Pancreas (tissue), 10 donors: ENCODE measurements at regions not wholly inside any gene's neighbourhood (a gene's known extent, or its start where the extent isn't known, plus 50 kb on each side); places are given as distances from the start of the nearest gene placed in this dataset.
"Not testable (repeated sequence)": the region's sequence is repeated elsewhere in the genome, so short reads cannot be mapped to it uniquely, and the experiment has no call there.

Source experiments
- ATAC-seq, 4 donors: fragments of 200-7000 bp; cut with Tn5 transposase; one replicate each; pipeline versions ENCODE4 v1.8.0 to v1.9.1; 2020; ENCODE audit warnings: mild to moderate bottlenecking in 4 of 4, moderate library complexity in 4 of 4
- DNase-seq, 6 donors: peaks; one replicate each; pipeline ENCODE4 v3.0.0-alpha.2; 2020
- FAIRE-seq: peaks from 2 replicates; lab custom pipeline; 2012; peaks lifted over from hg19 to GRCh38; lab: Jason Lieb, UNC
- H3K27ac ChIP-seq, 4 donors: fragments of 200-600 bp; sonication (generic); 1 replicate in 3 of 4; 2 replicates in 1 of 4; pipeline versions ENCODE4 v1.5.0 to v1.8.0; 2020
- H3K27me3 ChIP-seq, 4 donors: fragments of 200-600 bp; one replicate each; pipeline ENCODE4 v1.8.0; 2021
- H3K36me3 ChIP-seq, 3 donors: fragments of 200-600 bp; sonication (generic) in 1 of 3; one replicate each; pipeline versions ENCODE4 v1.5.0 to v1.8.0; 2020 to 2021
- H3K4me1 ChIP-seq, 3 donors: fragments of 200-600 bp; one replicate each; pipeline ENCODE4 v1.8.0; 2021
- H3K4me3 ChIP-seq, 4 donors: fragments of 200-600 bp; sonication (generic) in 2 of 4; one replicate each; pipeline versions ENCODE4 v1.5.0 to v1.8.0; 2020 to 2021
- H3K9me3 ChIP-seq, 4 donors: fragments of 200-600 bp; one replicate each; pipeline ENCODE4 v1.8.0; 2021
- WGBS, 2 donors: extraction: QIAGEN DNeasy Blood & Tissue Kit; methylation state at CpG; one replicate each; pipeline ENCODE4 v1.1.7; 2013; 5-methylcytosine and 5-hydroxymethylcytosine counted together
- intact Hi-C, 3 donors: fragments of 100-400 bp; cut with DNase I; formaldehyde crosslinking; loops; one replicate each; pipeline versions ENCODE4 v1.11.1 to v1.14.2; 2022
- TF ChIP-seq, protein P1 (sequence below), 4 donors: fragments of 200-600 bp; sonication (generic) in 3 of 4; IDR thresholded peaks; one replicate each; pipeline versions ENCODE4 v1.5.0 to v1.8.0; 2021; ENCODE audit warnings: antibody characterized with exemption in 4 of 4
- donor health status: healthy with polysubstance abuse.
- donor health status: DM: no; HTN: no; CAD: no; lungs with moderate emphysema.
- donor health status: DM: no; HTN: no; CAD: no.
- donor health status: control.
- donor health status: control.
- donor health status: Bipolar disorder and iron deficiency.
- donor health status: DM: yes; HTN: yes; CAD: no.
- donor health status: DM: no; HTN: no; CAD: no.
- donor health status: DM: no; HTN: no; CAD: no.
- donor health status: DM: yes; HTN: yes; CAD: no.

DNA sequence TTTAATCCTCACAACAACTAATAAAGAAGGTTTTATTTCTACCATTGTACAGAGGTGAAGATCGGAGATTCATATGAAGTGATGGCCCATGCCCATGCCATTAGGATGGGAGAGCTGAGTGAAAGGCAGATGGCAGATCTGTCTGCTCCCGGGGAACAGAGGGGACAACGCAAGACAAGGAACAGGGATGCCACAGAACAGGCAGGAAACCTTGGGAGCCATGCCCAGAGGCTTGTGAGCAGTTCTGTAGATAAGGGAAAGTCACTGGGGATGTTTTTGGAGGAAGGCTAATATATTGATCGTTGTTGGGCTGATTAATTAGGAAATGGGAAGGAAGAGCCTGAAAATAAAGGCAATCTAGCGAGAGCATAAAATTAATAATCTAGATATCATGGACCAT lies 73.1 kb upstream of the ITGB1 start:
- TF ChIP-seq, protein P1, sequence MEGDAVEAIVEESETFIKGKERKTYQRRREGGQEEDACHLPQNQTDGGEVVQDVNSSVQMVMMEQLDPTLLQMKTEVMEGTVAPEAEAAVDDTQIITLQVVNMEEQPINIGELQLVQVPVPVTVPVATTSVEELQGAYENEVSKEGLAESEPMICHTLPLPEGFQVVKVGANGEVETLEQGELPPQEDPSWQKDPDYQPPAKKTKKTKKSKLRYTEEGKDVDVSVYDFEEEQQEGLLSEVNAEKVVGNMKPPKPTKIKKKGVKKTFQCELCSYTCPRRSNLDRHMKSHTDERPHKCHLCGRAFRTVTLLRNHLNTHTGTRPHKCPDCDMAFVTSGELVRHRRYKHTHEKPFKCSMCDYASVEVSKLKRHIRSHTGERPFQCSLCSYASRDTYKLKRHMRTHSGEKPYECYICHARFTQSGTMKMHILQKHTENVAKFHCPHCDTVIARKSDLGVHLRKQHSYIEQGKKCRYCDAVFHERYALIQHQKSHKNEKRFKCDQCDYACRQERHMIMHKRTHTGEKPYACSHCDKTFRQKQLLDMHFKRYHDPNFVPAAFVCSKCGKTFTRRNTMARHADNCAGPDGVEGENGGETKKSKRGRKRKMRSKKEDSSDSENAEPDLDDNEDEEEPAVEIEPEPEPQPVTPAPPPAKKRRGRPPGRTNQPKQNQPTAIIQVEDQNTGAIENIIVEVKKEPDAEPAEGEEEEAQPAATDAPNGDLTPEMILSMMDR (IDR thresholded peaks at IDR 0.05): no peak
- no peak for DNase-seq
- WGBS, 2 donors: 83 to 89% methylated on average over 5 of the region's 5 CpGs
- Histone ChIP-seq H3K9me3 (no peaks in the 10 kb centered on the region), H3K27ac (no peak overlapping the region), H3K36me3 (no peaks in the 10 kb centered on the region), H3K4me1 (no peaks in the 10 kb centered on the region), H3K4me3 (no peak overlapping the region), H3K27me3 (no peaks in the 10 kb centered on the region)
- FAIRE-seq: no peak
- intact Hi-C loops: no loop called here
- no peak for ATAC-seq

DNA sequence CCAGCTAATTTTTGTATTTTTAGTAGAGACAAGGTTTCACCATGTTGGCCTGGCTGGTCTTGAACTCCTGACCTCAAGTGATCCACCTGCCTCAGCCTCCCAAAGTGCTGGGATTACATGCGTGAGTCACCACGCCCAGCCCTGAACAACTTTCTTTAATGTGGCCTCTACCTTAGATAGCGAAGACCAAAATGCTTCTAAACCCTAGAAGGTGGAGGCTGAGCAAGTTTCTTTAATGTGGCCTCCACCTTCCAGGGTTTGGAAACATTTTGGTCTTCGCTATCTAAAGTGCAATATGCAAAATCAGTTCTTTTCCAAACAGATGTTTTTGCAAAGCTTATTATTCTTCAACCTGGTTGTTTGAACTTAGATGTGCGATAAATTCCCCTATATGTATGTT lies 70.5 kb upstream of the ITGB1 start:
- H3K36me3 ChIP-seq, FAIRE-seq, H3K27ac ChIP-seq, H3K27me3 ChIP-seq, DNase-seq, ATAC-seq, H3K4me3 ChIP-seq, H3K9me3 ChIP-seq, intact Hi-C loops, H3K4me1 ChIP-seq: not testable (repeated sequence)
- WGBS, 2 donors: 97 to 98% methylated on average over 5 of the region's 5 CpGs

DNA sequence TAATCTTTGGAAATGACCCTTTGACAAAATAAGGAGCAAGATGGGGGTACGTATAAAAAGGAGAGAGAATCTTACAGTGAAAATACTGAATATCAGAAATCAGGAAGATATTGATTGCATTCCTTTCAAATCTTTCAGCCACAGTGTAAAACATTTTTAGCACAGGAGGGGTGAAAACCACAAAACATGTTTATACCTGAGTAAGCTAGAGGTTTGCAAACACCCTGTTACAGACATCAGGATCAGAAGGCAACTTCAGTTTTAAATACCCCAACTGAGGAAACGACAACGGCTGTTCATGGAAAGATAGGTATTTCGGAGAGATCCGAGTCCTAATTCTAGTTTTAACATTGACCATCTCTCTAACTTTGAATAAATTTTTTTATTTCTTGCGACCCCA lies 69.1 kb upstream of the ITGB1 start:
- Histone ChIP-seq H3K9me3 (no peaks in the 10 kb centered on the region), H3K36me3 (no peaks in the 10 kb centered on the region), H3K27me3 (no peaks in the 10 kb centered on the region), H3K4me3 (no peak overlapping the region), H3K4me1 (no peaks in the 10 kb centered on the region), H3K27ac (no peak overlapping the region)
- FAIRE-seq (no peak), DNase-seq (no peak), ATAC-seq (no peak)
- TF ChIP-seq, protein P1 (IDR thresholded peaks at IDR 0.05): no peak
- intact Hi-C loops: no loop called here
- WGBS, 2 donors: 88 to 92% methylated on average over 6 of the region's 6 CpGs

DNA sequence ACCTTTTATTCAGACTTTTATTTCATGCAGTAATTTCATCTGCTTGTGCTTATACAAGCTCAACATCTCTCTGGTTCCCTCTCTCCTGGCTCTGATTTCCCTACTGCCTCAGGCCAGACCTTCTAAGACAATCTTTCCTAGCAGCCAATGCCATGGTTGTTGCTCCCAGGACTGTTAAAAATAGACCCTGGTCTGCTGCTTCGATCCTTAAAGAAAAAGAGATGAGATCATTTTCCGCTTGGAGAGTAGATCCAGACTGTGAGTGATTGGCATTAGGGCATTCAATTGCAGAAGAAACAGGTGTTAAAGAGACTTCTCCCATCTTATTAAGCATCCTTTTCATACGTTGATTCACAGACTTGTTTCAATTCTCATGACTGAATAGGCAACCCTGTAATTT lies 68.4 kb upstream of the ITGB1 start:
- Histone ChIP-seq H3K4me1 (no peaks in the 10 kb centered on the region), H3K36me3 (no peaks in the 10 kb centered on the region), H3K4me3 (no peak overlapping the region), H3K9me3 (no peaks in the 10 kb centered on the region), H3K27me3 (no peaks in the 10 kb centered on the region), H3K27ac (no peak overlapping the region)
- no peak for DNase-seq
- 72 to 73% methylated on average over 3 of the region's 3 CpGs for WGBS, 2 donors
- no peak for FAIRE-seq
- intact Hi-C loops: no loop called here
- no peak for ATAC-seq
- TF ChIP-seq, protein P1 (IDR thresholded peaks at IDR 0.05): no peak

DNA sequence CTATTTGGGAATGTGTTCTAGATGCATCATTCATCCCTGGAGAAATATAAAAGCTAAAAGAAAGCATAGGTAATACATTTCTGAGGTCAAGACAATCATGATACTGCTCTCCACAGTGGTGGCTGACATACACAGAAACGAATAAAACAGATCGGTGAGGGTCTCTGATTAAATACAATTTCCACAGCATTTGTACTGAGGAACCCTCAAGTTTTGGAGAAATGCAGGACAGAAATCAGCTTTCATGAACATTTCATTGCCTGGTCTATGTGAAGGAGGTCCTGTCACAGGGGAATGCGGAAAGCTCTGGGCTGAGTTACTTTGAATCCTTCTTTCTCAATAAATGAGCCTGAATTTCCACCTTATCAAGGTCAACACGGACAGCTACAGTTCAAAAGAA lies 67.9 kb upstream of the ITGB1 start:
- DNase-seq (no peak), FAIRE-seq (no peak), ATAC-seq (no peak)
- Histone ChIP-seq H3K27me3 (no peaks in the 10 kb centered on the region), H3K36me3 (no peaks in the 10 kb centered on the region), H3K4me3 (no peak overlapping the region), H3K4me1 (no peaks in the 10 kb centered on the region), H3K9me3 (no peaks in the 10 kb centered on the region), H3K27ac (no peak overlapping the region)
- 81 to 82% methylated on average over 4 of the region's 4 CpGs for WGBS, 2 donors
- TF ChIP-seq, protein P1 (IDR thresholded peaks at IDR 0.05): no peak
- intact Hi-C loops: no loop called here

DNA sequence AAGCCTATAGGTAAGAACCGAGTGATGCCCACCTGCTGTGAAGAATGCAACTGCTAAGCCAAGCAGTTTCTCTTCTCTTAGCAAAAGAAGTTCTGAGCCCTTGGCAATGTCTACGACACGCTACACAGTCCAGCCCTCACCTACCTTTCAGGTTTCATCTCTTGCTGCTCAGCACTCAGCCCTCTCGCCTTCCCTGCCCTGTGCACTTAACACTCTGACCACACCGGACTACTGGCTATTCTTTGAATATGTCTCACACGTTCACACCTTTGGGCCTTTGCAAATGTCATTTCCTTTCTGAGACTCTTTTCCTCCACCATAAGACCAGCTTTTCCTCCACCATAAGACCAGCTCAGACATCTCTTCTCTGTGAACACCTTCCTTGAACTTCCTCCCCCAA lies 67.0 kb upstream of the ITGB1 start:
- Histone ChIP-seq H3K9me3 (no peaks in the 10 kb centered on the region), H3K36me3 (no peaks in the 10 kb centered on the region), H3K27ac (no peak overlapping the region), H3K4me1 (no peaks in the 10 kb centered on the region), H3K4me3 (no peak overlapping the region), H3K27me3 (no peaks in the 10 kb centered on the region)
- no peak for ATAC-seq
- FAIRE-seq: no peak
- intact Hi-C loops: no loop called here
- TF ChIP-seq, protein P1 (IDR thresholded peaks at IDR 0.05): no peak
- whole genome bisulfite sequencing, 2 donors: 71 to 86% methylated on average over 6 of the region's 6 CpGs
- DNase-seq: no peak
